ENCODE measurements at regions not wholly inside any gene's neighbourhood (a gene's known extent, or its start where the extent isn't known, plus 50 kb on each side); places are given as distances from the start of the nearest gene placed in this dataset.

DNA sequence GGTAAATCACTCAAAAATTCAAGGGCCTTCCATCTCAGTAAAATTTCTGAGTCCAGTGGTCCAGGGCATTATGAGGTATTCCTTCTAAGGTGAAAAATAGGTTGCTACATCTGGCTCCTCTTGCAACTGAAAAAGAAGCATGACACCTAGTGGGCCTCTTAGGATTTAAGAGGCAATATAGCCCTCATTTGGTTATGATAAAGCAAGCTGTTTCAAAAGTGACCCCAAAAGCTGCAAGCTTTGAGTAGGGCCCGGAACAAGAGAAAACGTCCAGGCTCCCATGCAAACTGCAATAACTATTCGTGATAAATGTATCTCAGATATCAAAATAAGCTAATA, 1910.2 kb upstream of the PRR20A start:
- peaks cover 5% of the 10 kb centered on the region for H3K9me3 Mint-ChIP-seq
- no peaks in the 10 kb centered on the region for H3K27me3 Mint-ChIP-seq
- no peak overlapping the region for H3K27ac Mint-ChIP-seq
- ATAC-seq (replicated peaks), result no peak
- H3K36me3 Mint-ChIP-seq (ENCODE audit: low read depth), result no peaks in the 10 kb centered on the region
- no peak overlapping the region for H3K4me3 Mint-ChIP-seq
- H3K4me1 Mint-ChIP-seq, result no peaks in the 10 kb centered on the region

DNA sequence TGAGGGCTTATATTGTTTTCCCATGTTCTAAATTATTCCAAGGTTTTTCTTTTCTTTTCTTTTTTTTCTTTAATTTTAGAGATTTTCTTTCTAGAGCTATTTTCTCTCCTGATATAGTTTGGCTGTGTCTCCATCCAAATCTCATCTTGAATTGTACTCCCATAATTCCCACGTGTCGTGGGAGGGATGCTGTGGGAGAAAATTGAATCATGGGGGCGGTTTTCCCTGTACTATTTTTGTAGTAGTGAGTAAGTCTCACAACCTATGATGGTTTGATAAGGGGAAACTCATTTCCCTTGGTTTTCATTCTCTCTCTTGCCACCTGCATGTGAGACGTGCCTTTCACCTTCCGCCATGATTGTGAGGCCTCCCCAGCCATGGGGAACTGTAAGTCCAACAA, 1906.4 kb upstream of the PRR20A start:
- no peaks in the 10 kb centered on the region for H3K36me3 Mint-ChIP-seq (ENCODE audit: low read depth)
- H3K27ac Mint-ChIP-seq, result no peak overlapping the region
- no peaks in the 10 kb centered on the region for H3K4me1 Mint-ChIP-seq
- no peak for ATAC-seq (replicated peaks)
- H3K27me3 Mint-ChIP-seq, result no peaks in the 10 kb centered on the region
- H3K4me3 Mint-ChIP-seq, result no peak overlapping the region
- peaks cover 11% of the 10 kb centered on the region for H3K9me3 Mint-ChIP-seq

DNA sequence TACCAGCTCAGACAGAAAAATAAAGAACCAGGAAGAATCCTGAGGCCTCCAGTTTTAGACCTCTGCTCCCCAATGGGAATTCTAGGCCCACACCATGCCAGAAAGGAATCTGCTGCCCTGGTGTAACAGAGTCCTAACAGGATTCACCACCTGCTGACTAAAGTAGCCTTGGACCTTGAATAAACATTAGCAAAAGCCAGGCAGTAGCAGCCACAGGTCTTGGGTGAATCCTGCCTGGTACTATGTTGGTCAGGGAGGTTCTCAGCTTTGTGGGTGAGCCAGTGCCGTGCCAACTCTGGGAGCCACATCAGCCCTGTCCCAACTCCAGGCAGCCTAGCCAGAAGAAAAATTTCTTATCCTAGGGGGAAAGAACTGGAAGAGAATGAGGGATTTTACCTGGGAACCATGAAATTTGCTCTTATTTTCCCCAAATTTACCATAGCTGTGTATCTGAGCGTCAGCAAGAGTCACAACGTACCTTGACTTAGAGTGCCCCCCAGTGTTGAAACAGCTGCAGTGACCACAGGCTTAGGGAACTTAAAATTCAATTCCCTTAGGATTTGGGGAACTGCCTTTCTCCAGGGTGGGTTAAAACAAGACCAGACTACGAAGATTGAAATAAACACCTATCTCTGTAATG, 1895.6 kb upstream of the PRR20A start:
- Mint-ChIP-seq H3K4me3 (no peak overlapping the region), H3K27me3 (no peaks in the 10 kb centered on the region), H3K36me3 (ENCODE audit: low read depth) (no peaks in the 10 kb centered on the region), H3K27ac (no peak overlapping the region), H3K9me3 (peaks cover 7% of the 10 kb centered on the region), H3K4me1 (no peaks in the 10 kb centered on the region)
- no peak for ATAC-seq (replicated peaks)

DNA sequence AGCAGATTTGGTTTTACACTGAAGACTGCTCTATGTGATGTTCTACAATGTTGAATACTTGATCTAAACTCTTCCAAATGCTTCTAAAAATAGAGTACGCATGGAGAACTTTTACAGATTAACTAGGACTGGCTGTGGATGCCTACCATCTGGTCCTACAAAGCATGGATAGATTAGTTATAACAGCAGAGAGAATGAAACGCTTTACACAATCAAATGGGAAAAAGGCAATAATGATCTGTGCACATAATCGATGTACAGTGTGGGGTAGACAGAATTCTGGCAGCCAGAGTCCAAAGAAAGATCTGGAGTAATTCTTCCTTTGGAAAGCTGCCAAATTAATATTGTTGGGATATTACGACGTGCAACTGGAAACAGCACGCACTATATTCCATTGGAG, 1885.5 kb upstream of the PRR20A start:
- no peaks in the 10 kb centered on the region for H3K36me3 Mint-ChIP-seq (ENCODE audit: low read depth)
- H3K27me3 Mint-ChIP-seq, result no peaks in the 10 kb centered on the region
- ATAC-seq (replicated peaks), result no peak

DNA sequence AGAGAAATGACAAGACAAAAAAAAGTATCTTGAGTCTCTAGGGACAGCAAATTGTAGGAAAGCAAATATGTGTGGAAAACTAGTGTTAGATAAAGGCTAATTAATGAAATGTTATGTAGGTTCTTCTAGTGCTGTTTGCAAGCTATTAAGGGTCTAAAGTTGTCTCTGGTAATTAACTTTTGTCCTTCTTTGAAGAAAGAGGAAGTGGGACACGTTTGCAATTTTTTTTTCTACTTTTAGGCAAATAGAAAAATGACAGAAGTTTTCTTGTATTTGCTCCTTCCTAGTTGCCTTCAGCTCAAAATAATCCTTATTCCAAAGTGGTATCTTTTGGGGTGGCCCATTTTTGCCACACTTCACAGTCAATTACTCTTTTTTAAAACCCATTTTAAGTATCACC, 1877.7 kb upstream of the PRR20A start:
- Mint-ChIP-seq H3K27ac (no peak overlapping the region), H3K27me3 (no peaks in the 10 kb centered on the region), H3K4me1 (no peaks in the 10 kb centered on the region), H3K36me3 (ENCODE audit: low read depth) (no peaks in the 10 kb centered on the region), H3K9me3 (peaks cover 23% of the 10 kb centered on the region), H3K4me3 (no peak overlapping the region)
- ATAC-seq (replicated peaks), result no peak

More for the DNA sequence above, 1885.5 kb upstream of the PRR20A start:
- Mint-ChIP-seq H3K4me1 (no peaks in the 10 kb centered on the region), H3K27ac (no peak overlapping the region), H3K4me3 (no peak overlapping the region), H3K9me3 (peaks cover 29% of the 10 kb centered on the region)

DNA sequence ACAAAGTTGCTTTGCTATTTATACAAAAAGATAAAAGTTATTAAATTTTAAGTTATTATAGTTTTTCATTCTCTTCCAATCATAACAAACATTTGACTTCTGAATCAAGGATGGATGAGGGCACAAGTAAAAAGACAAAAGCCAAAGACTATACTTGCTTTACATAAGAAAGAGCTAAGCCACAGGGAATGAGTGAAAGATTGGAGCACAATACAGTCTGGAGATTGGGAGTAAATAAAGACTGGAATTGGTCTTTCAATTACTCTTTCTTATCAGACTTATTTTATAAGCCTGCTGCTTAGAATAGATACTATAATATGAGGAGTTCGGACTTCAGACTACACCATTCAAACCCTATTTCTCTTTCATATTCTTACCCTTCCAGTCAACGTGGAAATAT, 1874.1 kb upstream of the PRR20A start:
- Mint-ChIP-seq H3K9me3 (peaks cover 16% of the 10 kb centered on the region), H3K27me3 (no peaks in the 10 kb centered on the region), H3K36me3 (ENCODE audit: low read depth) (no peaks in the 10 kb centered on the region), H3K27ac (no peak overlapping the region), H3K4me3 (no peak overlapping the region), H3K4me1 (no peaks in the 10 kb centered on the region)
- ATAC-seq (replicated peaks), result no peak

DNA sequence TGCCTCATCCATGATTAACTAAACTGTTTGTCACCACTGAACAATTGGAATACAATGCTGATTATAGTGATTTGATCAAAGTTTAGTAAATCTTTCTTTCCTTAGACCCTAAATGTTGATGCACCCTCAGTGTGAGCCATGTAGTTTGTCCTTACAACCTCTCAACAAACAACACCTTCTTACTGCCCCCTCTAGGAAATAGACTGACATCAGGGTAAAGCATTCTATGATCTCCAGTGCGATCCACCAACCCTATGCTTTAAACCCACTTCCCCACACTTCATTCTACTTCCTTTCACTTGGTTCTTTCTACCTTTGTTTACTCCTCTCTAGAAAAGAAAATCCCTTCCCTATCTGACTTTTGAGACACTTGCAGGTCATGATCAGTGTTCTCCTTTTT, 1842.5 kb upstream of the PRR20A start:
- Mint-ChIP-seq H3K9me3 (peaks cover 20% of the 10 kb centered on the region), H3K27ac (no peak overlapping the region), H3K27me3 (no peaks in the 10 kb centered on the region), H3K4me1 (no peaks in the 10 kb centered on the region), H3K4me3 (no peak overlapping the region), H3K36me3 (ENCODE audit: low read depth) (no peaks in the 10 kb centered on the region)
- ATAC-seq (replicated peaks), result no peak

DNA sequence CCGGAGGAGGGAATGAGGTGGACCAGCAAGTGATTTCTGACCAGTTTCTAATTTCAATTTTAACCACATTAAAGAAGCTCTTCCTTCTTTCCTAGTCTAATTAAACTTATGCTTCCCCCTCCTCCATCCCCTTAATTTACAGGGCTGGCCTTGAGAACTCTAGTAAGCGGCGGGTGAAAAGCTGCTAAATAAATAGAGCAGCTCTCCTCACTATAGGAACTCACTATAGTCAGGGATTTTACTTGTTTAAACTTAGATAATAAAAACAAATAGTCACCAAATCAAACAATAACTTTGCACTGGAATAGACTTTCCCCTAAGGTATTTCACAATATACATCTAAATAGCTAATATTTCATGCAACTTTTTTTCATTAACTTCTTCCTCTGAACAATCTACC, 1838.2 kb upstream of the PRR20A start:
- Mint-ChIP-seq H3K27ac (no peak overlapping the region), H3K4me3 (no peak overlapping the region), H3K9me3 (peaks cover 7% of the 10 kb centered on the region), H3K36me3 (ENCODE audit: low read depth) (no peaks in the 10 kb centered on the region), H3K4me1 (no peaks in the 10 kb centered on the region), H3K27me3 (no peaks in the 10 kb centered on the region)
- no peak for ATAC-seq (replicated peaks)

DNA sequence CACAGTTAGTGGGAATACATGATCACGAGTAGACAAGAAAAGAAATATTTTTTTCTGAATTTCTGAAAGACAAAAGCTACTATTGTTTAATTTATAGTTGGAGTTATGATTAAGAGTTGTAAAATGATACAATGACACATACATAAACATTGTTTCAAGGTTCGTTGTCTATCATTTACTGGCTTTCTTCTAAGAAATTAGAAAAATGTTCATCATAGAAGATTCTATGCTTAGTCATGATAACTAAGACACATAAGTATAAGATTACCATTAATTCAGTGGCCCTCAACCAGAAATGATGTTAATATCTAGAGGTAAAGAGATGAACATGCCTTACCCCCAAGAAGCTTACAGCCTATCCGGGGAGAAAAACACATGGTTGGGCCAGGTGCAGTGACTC, 1832.8 kb upstream of the PRR20A start:
- Mint-ChIP-seq H3K36me3 (ENCODE audit: low read depth) (no peaks in the 10 kb centered on the region), H3K4me1 (no peaks in the 10 kb centered on the region), H3K9me3 (peaks cover 3% of the 10 kb centered on the region), H3K27me3 (no peaks in the 10 kb centered on the region), H3K27ac (no peak overlapping the region), H3K4me3 (no peak overlapping the region)
- no peak for ATAC-seq (replicated peaks)

DNA sequence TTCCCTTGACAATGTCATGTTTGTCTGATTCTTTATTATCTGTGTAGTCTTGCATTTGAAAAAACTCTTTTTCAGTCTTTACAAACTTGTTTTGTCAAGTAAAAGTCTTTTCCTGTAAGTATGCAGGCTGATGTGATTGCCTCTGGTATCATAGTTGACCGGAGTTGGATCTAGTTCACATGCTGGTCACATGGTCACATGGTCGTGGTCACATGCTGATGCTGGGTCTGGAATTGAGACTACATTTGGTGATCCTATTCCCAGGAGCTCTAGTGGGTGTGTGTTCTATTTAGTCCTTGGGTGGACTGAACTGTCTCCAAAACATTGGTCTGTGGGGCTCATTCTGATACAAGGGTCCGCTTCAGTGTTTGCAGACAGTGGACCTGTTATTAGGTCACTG, 1798.8 kb upstream of the PRR20A start:
- H3K9me3 Mint-ChIP-seq, result peaks cover 15% of the 10 kb centered on the region

DNA sequence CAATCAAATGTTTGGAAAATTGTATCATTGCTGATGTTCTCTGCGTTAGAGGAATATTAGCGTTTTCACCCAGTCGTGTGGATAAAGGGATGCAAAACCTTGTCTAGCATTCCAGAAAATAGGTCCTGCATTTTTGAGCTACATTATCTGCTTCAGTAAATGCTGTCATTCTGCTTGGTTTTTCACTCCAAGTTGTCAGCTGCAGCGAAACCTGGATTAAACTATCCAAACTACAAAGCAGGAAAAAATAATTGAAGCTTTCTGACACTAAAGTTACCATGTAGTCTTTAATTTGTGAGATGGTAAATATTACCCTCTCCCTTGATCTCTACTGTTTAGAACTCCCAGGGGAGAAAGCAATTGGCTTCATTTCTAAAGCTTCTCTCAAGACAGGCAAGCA, 1795.5 kb upstream of the PRR20A start:
- no peak for ATAC-seq (replicated peaks)
- no peaks in the 10 kb centered on the region for H3K4me1 Mint-ChIP-seq
- H3K27ac Mint-ChIP-seq, result no peak overlapping the region
- H3K36me3 Mint-ChIP-seq (ENCODE audit: low read depth), result no peaks in the 10 kb centered on the region
- peaks cover 18% of the 10 kb centered on the region for H3K9me3 Mint-ChIP-seq
- H3K4me3 Mint-ChIP-seq, result no peak overlapping the region
- H3K27me3 Mint-ChIP-seq, result no peaks in the 10 kb centered on the region

More for the DNA sequence above, 1798.8 kb upstream of the PRR20A start:
- no peaks in the 10 kb centered on the region for H3K36me3 Mint-ChIP-seq (ENCODE audit: low read depth)
- no peaks in the 10 kb centered on the region for H3K4me1 Mint-ChIP-seq
- H3K27me3 Mint-ChIP-seq, result no peaks in the 10 kb centered on the region
- no peak for ATAC-seq (replicated peaks)
- no peak overlapping the region for H3K4me3 Mint-ChIP-seq
- H3K27ac Mint-ChIP-seq, result no peak overlapping the region

DNA sequence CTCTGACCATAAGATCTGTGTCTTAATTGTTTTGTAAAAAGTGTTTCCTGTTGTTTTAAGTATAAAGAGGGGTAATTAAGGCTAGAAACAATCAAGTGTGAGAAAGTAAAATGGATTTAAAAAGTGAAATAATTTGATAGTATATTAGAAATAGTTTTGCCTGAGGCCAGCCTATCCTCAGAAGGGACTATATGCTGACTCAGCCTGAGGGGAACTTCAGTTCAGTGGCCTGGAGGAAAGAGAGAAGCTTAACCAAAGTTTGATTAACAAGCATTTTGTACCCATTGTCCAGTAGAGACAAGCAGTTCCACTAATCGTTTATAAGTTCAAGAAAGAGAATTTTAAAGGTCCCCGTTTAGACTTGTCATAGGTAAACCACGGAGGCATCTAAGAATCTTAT, 1793.2 kb upstream of the PRR20A start:
- Mint-ChIP-seq H3K4me1 (no peaks in the 10 kb centered on the region), H3K27ac (no peak overlapping the region), H3K36me3 (ENCODE audit: low read depth) (no peaks in the 10 kb centered on the region), H3K4me3 (no peak overlapping the region), H3K27me3 (no peaks in the 10 kb centered on the region), H3K9me3 (peaks cover 13% of the 10 kb centered on the region)
- no peak for ATAC-seq (replicated peaks)

DNA sequence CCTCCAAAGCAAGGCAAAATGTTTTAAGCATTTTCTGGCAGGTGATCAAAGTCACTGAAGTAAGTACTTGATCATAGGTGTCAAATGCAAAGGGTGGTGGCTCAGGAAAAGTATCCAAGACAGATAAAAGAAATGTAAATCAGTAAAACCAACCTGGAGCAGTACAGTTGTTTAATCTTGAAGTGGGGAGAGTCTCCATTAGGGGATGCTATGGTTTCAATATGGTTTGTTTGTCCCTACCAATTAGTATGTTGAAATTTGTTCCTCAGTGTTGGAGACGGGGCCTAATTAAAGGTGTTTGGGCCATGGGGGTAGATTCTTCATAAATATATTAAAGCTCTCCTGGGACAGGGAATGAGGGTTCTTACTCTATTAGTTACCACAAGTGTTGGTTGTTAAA, 1781.7 kb upstream of the PRR20A start:
- H3K36me3 Mint-ChIP-seq (ENCODE audit: low read depth), result no peaks in the 10 kb centered on the region
- peaks cover 4% of the 10 kb centered on the region for H3K9me3 Mint-ChIP-seq
- no peak overlapping the region for H3K27ac Mint-ChIP-seq
- no peaks in the 10 kb centered on the region for H3K4me1 Mint-ChIP-seq
- no peak overlapping the region for H3K4me3 Mint-ChIP-seq
- no peaks in the 10 kb centered on the region for H3K27me3 Mint-ChIP-seq
- ATAC-seq (replicated peaks), result no peak

DNA sequence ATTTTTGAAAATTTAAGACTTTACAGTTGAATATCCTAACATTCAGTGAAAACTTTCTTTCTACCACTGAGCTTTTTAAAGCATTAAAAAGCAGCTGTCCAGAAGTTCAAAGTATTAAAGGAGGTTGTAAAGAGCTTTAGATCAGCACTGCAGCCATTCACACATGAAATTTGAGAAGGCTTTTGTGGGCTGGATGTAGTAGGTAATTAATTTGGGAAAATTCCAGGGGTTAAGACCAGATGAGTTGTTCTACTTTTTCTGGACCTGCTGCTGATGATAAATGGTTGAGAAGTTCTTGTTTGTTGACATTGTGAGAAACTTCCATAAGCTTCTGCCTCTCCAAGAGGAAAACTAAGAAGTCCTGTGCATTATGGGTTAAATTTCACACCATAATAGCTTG, 1779.6 kb upstream of the PRR20A start:
- no peak overlapping the region for H3K4me3 Mint-ChIP-seq
- no peaks in the 10 kb centered on the region for H3K27me3 Mint-ChIP-seq
- no peaks in the 10 kb centered on the region for H3K4me1 Mint-ChIP-seq
- H3K36me3 Mint-ChIP-seq (ENCODE audit: low read depth), result no peaks in the 10 kb centered on the region
- no peak overlapping the region for H3K27ac Mint-ChIP-seq
- peaks cover 12% of the 10 kb centered on the region for H3K9me3 Mint-ChIP-seq
- no peak for ATAC-seq (replicated peaks)

DNA sequence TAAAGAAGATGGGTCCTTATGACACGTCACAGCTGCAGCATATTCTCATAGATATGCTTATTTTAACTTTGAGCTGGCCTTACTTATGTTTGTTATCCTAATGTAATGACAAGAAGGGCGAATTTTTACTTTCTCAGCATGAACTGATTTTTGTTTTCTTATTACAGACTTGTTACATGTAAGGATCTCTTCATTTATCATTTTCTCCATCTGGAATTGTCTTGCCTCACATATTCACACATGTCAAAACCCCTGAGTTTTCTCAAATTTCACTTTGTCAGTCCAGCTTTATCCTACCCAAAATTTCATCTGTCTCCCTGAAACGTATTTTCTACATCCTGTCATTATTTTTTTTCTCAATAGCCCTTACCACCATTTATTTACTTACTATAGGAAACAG, 1774.0 kb upstream of the PRR20A start:
- Mint-ChIP-seq H3K36me3 (ENCODE audit: low read depth) (no peaks in the 10 kb centered on the region), H3K4me3 (no peak overlapping the region), H3K27ac (no peak overlapping the region), H3K27me3 (no peaks in the 10 kb centered on the region), H3K4me1 (no peaks in the 10 kb centered on the region), H3K9me3 (peaks cover 12% of the 10 kb centered on the region)
- no peak for ATAC-seq (replicated peaks)

DNA sequence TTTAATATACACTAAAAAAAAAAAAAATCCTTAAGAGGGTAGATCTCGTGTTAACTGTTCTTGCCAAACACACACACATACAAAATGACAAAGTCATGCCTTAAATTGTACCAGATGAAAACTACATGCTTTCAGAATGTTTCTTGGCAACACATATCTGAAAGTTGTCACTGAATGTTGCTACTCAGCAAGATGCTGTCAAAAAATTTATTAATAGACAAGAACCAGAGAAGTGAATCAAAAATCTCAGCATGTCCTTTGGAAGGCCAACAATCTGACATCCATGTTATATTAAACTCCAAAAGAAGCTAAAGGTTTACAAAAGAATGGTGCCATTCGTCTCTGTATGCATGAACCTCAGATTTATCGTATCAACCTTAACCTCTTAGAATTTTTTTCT, 1746.2 kb upstream of the PRR20A start:
- Mint-ChIP-seq H3K9me3 (peaks cover 10% of the 10 kb centered on the region), H3K27ac (no peak overlapping the region), H3K4me1 (no peaks in the 10 kb centered on the region), H3K4me3 (no peak overlapping the region), H3K36me3 (ENCODE audit: low read depth) (no peaks in the 10 kb centered on the region), H3K27me3 (no peaks in the 10 kb centered on the region)
- ATAC-seq (replicated peaks), result no peak

All from activated T-helper 17 cell treated with anti-CD3 and anti-CD28 coated beads, Interleukin-2, amount 50 U/mL, for 72 hours (primary cell).